ENCODE measurements at regions not wholly inside any gene's neighbourhood (a gene's known extent, or its start where the extent isn't known, plus 50 kb on each side); places are given as distances from the start of the nearest gene placed in this dataset.

GRCh38 chr12:68449196-68449595, 117.0 kb upstream of the MDM1 start:
- H3K36me3 ChIP-seq (ENCODE audit: insufficient read depth, insufficient read length, low read length): no peaks in the 10 kb centered on the region
- H3K4me3 ChIP-seq (ENCODE audit: insufficient read length, low read depth): no peak overlapping the region
- no peaks in the 10 kb centered on the region for H3K27me3 ChIP-seq (ENCODE audit: insufficient read depth, insufficient read length)
- DNase-seq (ENCODE audit: low read depth, low spot score): no peak
- no peaks in the 10 kb centered on the region for H3K4me1 ChIP-seq (ENCODE audit: insufficient read depth, insufficient read length)
- H3K9me3 ChIP-seq (ENCODE audit: insufficient read depth, low read length): 0 out of 2 replicates have a peak, but pooled peaks cover 8% of the 10 kb centered on the region
- TF ChIP-seq ZNF274 (IDR thresholded peaks at IDR 0.05; ENCODE audit: low read depth, low read length) (no peak), SUZ12 (IDR thresholded peaks at IDR 0.05; ENCODE audit: extremely low read depth, insufficient read depth, insufficient read length) (no peak), YY1 (IDR thresholded peaks at IDR 0.05; ENCODE audit: insufficient read depth, insufficient read length) (no peak)
- H3K9ac ChIP-seq (ENCODE audit: insufficient read length, low read depth): no peak overlapping the region

DNA sequence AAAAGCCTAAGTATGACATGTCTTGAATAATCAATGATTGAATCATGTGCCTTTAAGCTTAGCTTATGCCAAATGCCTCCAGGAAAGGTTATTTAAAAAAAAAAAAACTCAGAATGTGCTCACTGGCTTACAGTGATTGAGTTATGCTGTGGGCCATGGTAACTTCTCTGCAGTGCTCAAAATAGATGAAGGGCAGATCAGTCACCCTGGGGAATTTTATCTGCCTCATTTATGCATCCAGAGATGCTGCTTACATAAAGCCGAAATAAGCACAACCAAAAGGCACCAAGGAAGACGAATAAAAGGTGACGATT, 118.7 kb upstream of the MDM1 start:
- no peak for TF ChIP-seq ZNF274 (IDR thresholded peaks at IDR 0.05; ENCODE audit: low read depth, low read length)
- TF ChIP-seq YY1 (IDR thresholded peaks at IDR 0.05; ENCODE audit: insufficient read depth, insufficient read length): no peak
- TF ChIP-seq SUZ12 (IDR thresholded peaks at IDR 0.05; ENCODE audit: extremely low read depth, insufficient read depth, insufficient read length): no peak
- Histone ChIP-seq H3K27me3 (ENCODE audit: insufficient read depth, insufficient read length) (no peaks in the 10 kb centered on the region), H3K9me3 (ENCODE audit: insufficient read depth, low read length) (0 out of 2 replicates have a peak, but pooled peaks cover 8% of the 10 kb centered on the region), H3K4me1 (ENCODE audit: insufficient read depth, insufficient read length) (no peaks in the 10 kb centered on the region), H3K36me3 (ENCODE audit: insufficient read depth, insufficient read length, low read length) (no peaks in the 10 kb centered on the region), H3K9ac (ENCODE audit: insufficient read length, low read depth) (no peak overlapping the region), H3K4me3 (ENCODE audit: insufficient read length, low read depth) (no peak overlapping the region)
- DNase-seq (ENCODE audit: low read depth, low spot score): no peak

- Histone ChIP-seq H3K4me1 (ENCODE audit: insufficient read depth, insufficient read length) (no peaks in the 10 kb centered on the region), H3K27me3 (ENCODE audit: insufficient read depth, insufficient read length) (no peaks in the 10 kb centered on the region), H3K36me3 (ENCODE audit: insufficient read depth, insufficient read length, low read length) (no peaks in the 10 kb centered on the region), H3K4me3 (ENCODE audit: insufficient read length, low read depth) (no peak overlapping the region), H3K9ac (ENCODE audit: insufficient read length, low read depth) (no peak overlapping the region), H3K9me3 (ENCODE audit: insufficient read depth, low read length) (0 out of 2 replicates have a peak, but pooled peaks cover 8% of the 10 kb centered on the region)
- no peak for TF ChIP-seq SUZ12 (IDR thresholded peaks at IDR 0.05; ENCODE audit: extremely low read depth, insufficient read depth, insufficient read length)
- TF ChIP-seq ZNF274 (IDR thresholded peaks at IDR 0.05; ENCODE audit: low read depth, low read length): no peak
- no peak for TF ChIP-seq YY1 (IDR thresholded peaks at IDR 0.05; ENCODE audit: insufficient read depth, insufficient read length)
- DNase-seq (ENCODE audit: low read depth, low spot score): no peak
These were observed 119.3 kb upstream of the MDM1 start for GRCh38 chr12:68451261-68452077.

DNA sequence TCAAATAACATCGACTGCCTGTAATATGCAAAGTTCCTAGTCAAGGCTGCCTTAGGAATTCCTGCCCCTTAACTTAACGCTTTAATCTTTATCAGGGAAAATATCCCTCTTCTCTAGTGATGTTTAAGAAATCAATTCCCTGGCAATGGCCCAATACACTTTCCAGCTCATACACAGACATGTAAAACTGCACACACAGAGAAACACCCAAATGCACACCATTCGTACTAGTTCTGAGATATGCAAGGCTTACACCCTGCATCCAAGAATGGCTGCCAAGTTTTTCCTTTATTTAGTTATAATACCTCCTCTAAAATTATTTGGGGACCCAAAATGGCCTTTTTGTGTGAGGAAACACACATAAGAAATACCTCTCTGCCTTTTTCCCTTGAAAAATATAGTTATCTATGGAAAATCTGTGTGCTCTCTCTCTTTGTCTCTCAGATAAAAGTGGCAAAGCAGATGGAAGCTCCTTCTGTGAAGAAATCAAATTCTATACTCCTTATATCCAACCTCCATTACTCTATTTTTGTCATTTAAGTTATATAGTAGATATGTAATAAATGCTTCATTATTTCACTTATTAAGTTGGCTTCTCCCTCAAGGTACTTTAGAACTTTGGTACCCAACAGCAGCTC, 120.0 kb upstream of the MDM1 start:
- Histone ChIP-seq H3K4me1 (ENCODE audit: insufficient read depth, insufficient read length) (no peaks in the 10 kb centered on the region), H3K9me3 (ENCODE audit: insufficient read depth, low read length) (0 out of 2 replicates have a peak, but pooled peaks cover 8% of the 10 kb centered on the region), H3K36me3 (ENCODE audit: insufficient read depth, insufficient read length, low read length) (no peaks in the 10 kb centered on the region), H3K4me3 (ENCODE audit: insufficient read length, low read depth) (no peak overlapping the region), H3K27me3 (ENCODE audit: insufficient read depth, insufficient read length) (no peaks in the 10 kb centered on the region), H3K9ac (ENCODE audit: insufficient read length, low read depth) (no peak overlapping the region)
- no peak for TF ChIP-seq ZNF274 (IDR thresholded peaks at IDR 0.05; ENCODE audit: low read depth, low read length)
- no peak for TF ChIP-seq SUZ12 (IDR thresholded peaks at IDR 0.05; ENCODE audit: extremely low read depth, insufficient read depth, insufficient read length)
- no peak for TF ChIP-seq YY1 (IDR thresholded peaks at IDR 0.05; ENCODE audit: insufficient read depth, insufficient read length)
- DNase-seq (ENCODE audit: low read depth, low spot score): no peak

- DNase-seq (ENCODE audit: low read depth, low spot score): no peak
- Histone ChIP-seq H3K4me1 (ENCODE audit: insufficient read depth, insufficient read length) (no peaks in the 10 kb centered on the region), H3K9ac (ENCODE audit: insufficient read length, low read depth) (no peak overlapping the region), H3K27me3 (ENCODE audit: insufficient read depth, insufficient read length) (no peaks in the 10 kb centered on the region), H3K36me3 (ENCODE audit: insufficient read depth, insufficient read length, low read length) (no peaks in the 10 kb centered on the region), H3K9me3 (ENCODE audit: insufficient read depth, low read length) (0 out of 2 replicates have a peak, but pooled peaks cover 8% of the 10 kb centered on the region), H3K4me3 (ENCODE audit: insufficient read length, low read depth) (no peak overlapping the region)
- TF ChIP-seq SUZ12 (IDR thresholded peaks at IDR 0.05; ENCODE audit: extremely low read depth, insufficient read depth, insufficient read length): no peak
- TF ChIP-seq ZNF274 (IDR thresholded peaks at IDR 0.05; ENCODE audit: low read depth, low read length): no peak
- no peak for TF ChIP-seq YY1 (IDR thresholded peaks at IDR 0.05; ENCODE audit: insufficient read depth, insufficient read length)
These were observed 121.1 kb upstream of the MDM1 start for GRCh38 chr12:68453278-68453677.

DNA sequence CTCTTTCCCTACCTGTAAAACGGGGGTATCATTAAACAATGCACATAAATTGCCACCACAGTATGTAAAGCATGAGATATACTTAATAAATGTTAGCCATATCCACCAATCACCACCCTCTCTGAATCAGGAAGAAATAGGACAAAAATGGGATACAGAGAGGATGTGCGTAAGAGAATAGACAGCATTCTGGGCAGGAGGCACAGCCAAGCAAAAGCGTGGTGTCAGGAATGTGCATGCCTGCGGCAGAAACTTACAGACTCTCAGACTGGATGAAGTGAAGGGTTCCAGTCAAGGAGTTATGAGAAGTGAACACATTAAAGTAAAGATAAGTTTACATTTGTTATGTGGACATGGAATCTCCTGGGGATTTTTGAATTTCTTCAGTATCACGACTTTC, 121.7 kb upstream of the MDM1 start:
- no peak for DNase-seq (ENCODE audit: low read depth, low spot score)
- H3K9ac ChIP-seq (ENCODE audit: insufficient read length, low read depth): no peak overlapping the region
- H3K4me1 ChIP-seq (ENCODE audit: insufficient read depth, insufficient read length): no peaks in the 10 kb centered on the region
- H3K4me3 ChIP-seq (ENCODE audit: insufficient read length, low read depth): no peak overlapping the region
- H3K9me3 ChIP-seq (ENCODE audit: insufficient read depth, low read length): 0 out of 2 replicates have a peak, but pooled peaks cover 8% of the 10 kb centered on the region
- TF ChIP-seq YY1 (IDR thresholded peaks at IDR 0.05; ENCODE audit: insufficient read depth, insufficient read length) (no peak), ZNF274 (IDR thresholded peaks at IDR 0.05; ENCODE audit: low read depth, low read length) (no peak), SUZ12 (IDR thresholded peaks at IDR 0.05; ENCODE audit: extremely low read depth, insufficient read depth, insufficient read length) (no peak)
- H3K27me3 ChIP-seq (ENCODE audit: insufficient read depth, insufficient read length): no peaks in the 10 kb centered on the region
- no peaks in the 10 kb centered on the region for H3K36me3 ChIP-seq (ENCODE audit: insufficient read depth, insufficient read length, low read length)

GRCh38 chr12:68454892-68455291, 122.7 kb upstream of the MDM1 start:
- no peak overlapping the region for H3K4me3 ChIP-seq (ENCODE audit: insufficient read length, low read depth)
- no peaks in the 10 kb centered on the region for H3K27me3 ChIP-seq (ENCODE audit: insufficient read depth, insufficient read length)
- H3K9me3 ChIP-seq (ENCODE audit: insufficient read depth, low read length): 0 out of 2 replicates have a peak, but pooled peaks cover 1% of the 10 kb centered on the region
- H3K9ac ChIP-seq (ENCODE audit: insufficient read length, low read depth): no peak overlapping the region
- H3K36me3 ChIP-seq (ENCODE audit: insufficient read depth, insufficient read length, low read length): no peaks in the 10 kb centered on the region
- H3K4me1 ChIP-seq (ENCODE audit: insufficient read depth, insufficient read length): no peaks in the 10 kb centered on the region
- DNase-seq (ENCODE audit: low read depth, low spot score): no peak
- TF ChIP-seq SUZ12 (IDR thresholded peaks at IDR 0.05; ENCODE audit: extremely low read depth, insufficient read depth, insufficient read length): no peak
- TF ChIP-seq ZNF274 (IDR thresholded peaks at IDR 0.05; ENCODE audit: low read depth, low read length): no peak
- no peak for TF ChIP-seq YY1 (IDR thresholded peaks at IDR 0.05; ENCODE audit: insufficient read depth, insufficient read length)
